ENCODE measurements at regions not wholly inside any gene's neighbourhood (a gene's known extent, or its start where the extent isn't known, plus 50 kb on each side); places are given as distances from the start of the nearest gene placed in this dataset.

- Histone ChIP-seq H3K9me3 (ENCODE audit: insufficient read depth, low read length) (peaks cover 6% of the 10 kb centered on the region; the same call in 1 of the 2 replicates), H3K27me3 (ENCODE audit: insufficient read depth, insufficient read length) (peaks cover 8% of the 10 kb centered on the region), H3K4me1 (ENCODE audit: insufficient read depth, insufficient read length) (peaks cover 4% of the 10 kb centered on the region), H3K4me3 (ENCODE audit: insufficient read length, low read depth) (no peak overlapping the region), H3K36me3 (ENCODE audit: insufficient read depth, insufficient read length, low read length) (no peaks in the 10 kb centered on the region), H3K9ac (ENCODE audit: insufficient read length, low read depth) (no peak overlapping the region)
- TF ChIP-seq ZNF274 (IDR thresholded peaks at IDR 0.05; ENCODE audit: low read depth, low read length) (no peak), SUZ12 (IDR thresholded peaks at IDR 0.05; ENCODE audit: extremely low read depth, insufficient read depth, insufficient read length) (no peak), YY1 (IDR thresholded peaks at IDR 0.05; ENCODE audit: insufficient read depth, insufficient read length) (no peak)
- no peak for DNase-seq (ENCODE audit: low read depth, low spot score)
Measured at GRCh38 chr17:33751702-33752065, 458.6 kb upstream of the ASIC2 start.

GRCh38 chr17:33753452-33753851 lies 460.4 kb upstream of the ASIC2 start:
- no peaks in the 10 kb centered on the region for H3K36me3 ChIP-seq (ENCODE audit: insufficient read depth, insufficient read length, low read length)

DNA sequence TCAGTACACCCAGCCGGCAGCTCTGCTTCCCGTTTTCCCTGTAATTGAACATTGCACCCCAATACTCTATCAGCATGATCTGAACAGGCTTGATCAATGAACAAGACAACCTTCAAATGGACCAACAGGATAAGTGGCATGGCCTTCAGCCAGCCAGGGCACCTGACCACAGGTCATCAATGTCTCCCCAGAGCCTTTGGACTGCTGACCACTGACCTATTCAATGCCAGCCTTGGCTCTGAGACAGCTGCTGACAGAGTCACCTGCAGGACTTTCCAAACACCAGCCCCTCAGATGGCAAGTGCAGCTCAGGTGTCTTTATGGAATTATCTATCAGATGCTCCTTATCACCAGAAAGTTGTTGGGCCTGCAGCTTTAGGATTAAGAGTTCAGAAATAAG lies 462.9 kb upstream of the ASIC2 start:
- Histone ChIP-seq H3K9me3 (ENCODE audit: insufficient read depth, low read length) (peaks cover 6% of the 10 kb centered on the region; the same call in 1 of the 2 replicates), H3K9ac (ENCODE audit: insufficient read length, low read depth) (no peak overlapping the region), H3K4me3 (ENCODE audit: insufficient read length, low read depth) (no peak overlapping the region), H3K36me3 (ENCODE audit: insufficient read depth, insufficient read length, low read length) (no peaks in the 10 kb centered on the region), H3K4me1 (ENCODE audit: insufficient read depth, insufficient read length) (peaks cover 2% of the 10 kb centered on the region), H3K27me3 (ENCODE audit: insufficient read depth, insufficient read length) (no peaks in the 10 kb centered on the region)
- TF ChIP-seq YY1 (IDR thresholded peaks at IDR 0.05; ENCODE audit: insufficient read depth, insufficient read length) (no peak), ZNF274 (IDR thresholded peaks at IDR 0.05; ENCODE audit: low read depth, low read length) (no peak), SUZ12 (IDR thresholded peaks at IDR 0.05; ENCODE audit: extremely low read depth, insufficient read depth, insufficient read length) (no peak)
- DNase-seq (ENCODE audit: low read depth, low spot score) = no peak

More at GRCh38 chr17:33753452-33753851, 460.4 kb upstream of the ASIC2 start:
- DNase-seq (ENCODE audit: low read depth, low spot score) = no peak
- peaks cover 6% of the 10 kb centered on the region; the same call in 1 of the 2 replicates for H3K9me3 ChIP-seq (ENCODE audit: insufficient read depth, low read length)
- H3K27me3 ChIP-seq (ENCODE audit: insufficient read depth, insufficient read length) = peaks cover 8% of the 10 kb centered on the region
- no peak overlapping the region for H3K9ac ChIP-seq (ENCODE audit: insufficient read length, low read depth)
- peaks cover 4% of the 10 kb centered on the region for H3K4me1 ChIP-seq (ENCODE audit: insufficient read depth, insufficient read length)
- no peak overlapping the region for H3K4me3 ChIP-seq (ENCODE audit: insufficient read length, low read depth)
- TF ChIP-seq ZNF274 (IDR thresholded peaks at IDR 0.05; ENCODE audit: low read depth, low read length) = no peak
- TF ChIP-seq SUZ12 (IDR thresholded peaks at IDR 0.05; ENCODE audit: extremely low read depth, insufficient read depth, insufficient read length) = no peak
- no peak for TF ChIP-seq YY1 (IDR thresholded peaks at IDR 0.05; ENCODE audit: insufficient read depth, insufficient read length)

DNA sequence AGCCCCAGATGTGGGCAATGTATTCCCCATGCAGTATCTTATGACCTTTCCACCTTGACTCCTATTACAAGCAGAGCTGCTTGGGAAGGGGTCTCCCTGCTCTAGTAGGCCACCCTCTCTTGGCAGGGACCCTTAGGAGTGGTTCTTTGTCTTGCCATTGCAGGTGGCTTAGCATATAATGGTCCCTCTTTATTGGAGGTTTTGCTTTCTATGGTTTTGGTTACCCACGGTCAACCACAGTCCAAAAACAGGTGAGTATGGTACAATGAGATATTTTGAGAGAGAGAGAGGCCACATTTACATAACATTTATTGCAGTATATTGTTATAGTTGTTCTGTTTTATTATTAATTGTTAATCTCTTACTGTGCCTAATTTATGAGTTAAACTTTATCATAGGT lies 472.8 kb upstream of the ASIC2 start:
- no peak overlapping the region for H3K4me3 ChIP-seq (ENCODE audit: insufficient read length, low read depth)
- H3K9me3 ChIP-seq (ENCODE audit: insufficient read depth, low read length) = no peaks in the 10 kb centered on the region
- H3K9ac ChIP-seq (ENCODE audit: insufficient read length, low read depth) = no peak overlapping the region
- H3K4me1 ChIP-seq (ENCODE audit: insufficient read depth, insufficient read length) = no peaks in the 10 kb centered on the region
- H3K27me3 ChIP-seq (ENCODE audit: insufficient read depth, insufficient read length) = no peaks in the 10 kb centered on the region
- no peak for TF ChIP-seq SUZ12 (IDR thresholded peaks at IDR 0.05; ENCODE audit: extremely low read depth, insufficient read depth, insufficient read length)
- TF ChIP-seq YY1 (IDR thresholded peaks at IDR 0.05; ENCODE audit: insufficient read depth, insufficient read length) = no peak
- TF ChIP-seq ZNF274 (IDR thresholded peaks at IDR 0.05; ENCODE audit: low read depth, low read length) = no peak
- no peaks in the 10 kb centered on the region for H3K36me3 ChIP-seq (ENCODE audit: insufficient read depth, insufficient read length, low read length)
- no peak for DNase-seq (ENCODE audit: low read depth, low spot score)

- Histone ChIP-seq H3K4me1 (ENCODE audit: insufficient read depth, insufficient read length) (no peaks in the 10 kb centered on the region), H3K4me3 (ENCODE audit: insufficient read length, low read depth) (no peak overlapping the region), H3K9ac (ENCODE audit: insufficient read length, low read depth) (no peak overlapping the region), H3K36me3 (ENCODE audit: insufficient read depth, insufficient read length, low read length) (no peaks in the 10 kb centered on the region), H3K9me3 (ENCODE audit: insufficient read depth, low read length) (no peaks in the 10 kb centered on the region), H3K27me3 (ENCODE audit: insufficient read depth, insufficient read length) (no peaks in the 10 kb centered on the region)
- DNase-seq (ENCODE audit: low read depth, low spot score) = no peak
- no peak for TF ChIP-seq SUZ12 (IDR thresholded peaks at IDR 0.05; ENCODE audit: extremely low read depth, insufficient read depth, insufficient read length)
- TF ChIP-seq ZNF274 (IDR thresholded peaks at IDR 0.05; ENCODE audit: low read depth, low read length) = no peak
- no peak for TF ChIP-seq YY1 (IDR thresholded peaks at IDR 0.05; ENCODE audit: insufficient read depth, insufficient read length)
Measured at GRCh38 chr17:33766721-33767120, 473.6 kb upstream of the ASIC2 start.

DNA sequence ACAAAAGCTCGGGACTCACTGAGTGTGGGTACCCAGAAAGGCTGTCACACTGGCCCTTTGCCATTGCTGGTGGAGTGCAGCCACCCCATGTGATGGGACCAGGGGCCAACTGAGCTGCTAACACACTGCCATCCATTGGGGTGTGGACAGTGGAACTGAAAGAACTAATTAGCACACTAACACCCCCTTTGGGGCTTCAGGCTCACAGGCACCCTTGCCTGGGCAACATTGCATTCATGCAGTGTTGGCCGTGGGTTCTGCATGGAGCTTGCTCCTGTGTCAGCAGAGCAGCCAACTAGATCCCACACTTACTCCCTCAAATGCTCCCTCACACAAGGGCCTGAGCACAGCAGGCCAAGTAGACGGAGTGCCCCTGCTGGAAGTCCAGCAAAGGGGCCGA lies 476.0 kb upstream of the ASIC2 start:
- TF ChIP-seq YY1 (IDR thresholded peaks at IDR 0.05; ENCODE audit: insufficient read depth, insufficient read length) (no peak), SUZ12 (IDR thresholded peaks at IDR 0.05; ENCODE audit: extremely low read depth, insufficient read depth, insufficient read length) (no peak), ZNF274 (IDR thresholded peaks at IDR 0.05; ENCODE audit: low read depth, low read length) (no peak)
- no peaks in the 10 kb centered on the region for H3K27me3 ChIP-seq (ENCODE audit: insufficient read depth, insufficient read length)
- H3K9ac ChIP-seq (ENCODE audit: insufficient read length, low read depth) = no peak overlapping the region
- H3K4me1 ChIP-seq (ENCODE audit: insufficient read depth, insufficient read length) = no peaks in the 10 kb centered on the region
- no peak for DNase-seq (ENCODE audit: low read depth, low spot score)
- H3K9me3 ChIP-seq (ENCODE audit: insufficient read depth, low read length) = no peaks in the 10 kb centered on the region
- no peaks in the 10 kb centered on the region for H3K36me3 ChIP-seq (ENCODE audit: insufficient read depth, insufficient read length, low read length)
- no peak overlapping the region for H3K4me3 ChIP-seq (ENCODE audit: insufficient read length, low read depth)

GRCh38 chr17:33776304-33776703 lies 478.8 kb upstream of the CCL2 start:
- no peak for DNase-seq (ENCODE audit: low read depth, low spot score)
- H3K27me3 ChIP-seq (ENCODE audit: insufficient read depth, insufficient read length) = no peaks in the 10 kb centered on the region
- H3K4me1 ChIP-seq (ENCODE audit: insufficient read depth, insufficient read length) = no peaks in the 10 kb centered on the region
- no peak overlapping the region for H3K4me3 ChIP-seq (ENCODE audit: insufficient read length, low read depth)
- no peak overlapping the region for H3K9ac ChIP-seq (ENCODE audit: insufficient read length, low read depth)
- no peaks in the 10 kb centered on the region for H3K9me3 ChIP-seq (ENCODE audit: insufficient read depth, low read length)
- H3K36me3 ChIP-seq (ENCODE audit: insufficient read depth, insufficient read length, low read length) = no peaks in the 10 kb centered on the region
- TF ChIP-seq SUZ12 (IDR thresholded peaks at IDR 0.05; ENCODE audit: extremely low read depth, insufficient read depth, insufficient read length) = no peak
- no peak for TF ChIP-seq YY1 (IDR thresholded peaks at IDR 0.05; ENCODE audit: insufficient read depth, insufficient read length)
- TF ChIP-seq ZNF274 (IDR thresholded peaks at IDR 0.05; ENCODE audit: low read depth, low read length) = no peak
